ENCODE measurements at regions not wholly inside any gene's neighbourhood (a gene's known extent, or its start where the extent isn't known, plus 50 kb on each side); places are given as distances from the start of the nearest gene placed in this dataset.

DNA sequence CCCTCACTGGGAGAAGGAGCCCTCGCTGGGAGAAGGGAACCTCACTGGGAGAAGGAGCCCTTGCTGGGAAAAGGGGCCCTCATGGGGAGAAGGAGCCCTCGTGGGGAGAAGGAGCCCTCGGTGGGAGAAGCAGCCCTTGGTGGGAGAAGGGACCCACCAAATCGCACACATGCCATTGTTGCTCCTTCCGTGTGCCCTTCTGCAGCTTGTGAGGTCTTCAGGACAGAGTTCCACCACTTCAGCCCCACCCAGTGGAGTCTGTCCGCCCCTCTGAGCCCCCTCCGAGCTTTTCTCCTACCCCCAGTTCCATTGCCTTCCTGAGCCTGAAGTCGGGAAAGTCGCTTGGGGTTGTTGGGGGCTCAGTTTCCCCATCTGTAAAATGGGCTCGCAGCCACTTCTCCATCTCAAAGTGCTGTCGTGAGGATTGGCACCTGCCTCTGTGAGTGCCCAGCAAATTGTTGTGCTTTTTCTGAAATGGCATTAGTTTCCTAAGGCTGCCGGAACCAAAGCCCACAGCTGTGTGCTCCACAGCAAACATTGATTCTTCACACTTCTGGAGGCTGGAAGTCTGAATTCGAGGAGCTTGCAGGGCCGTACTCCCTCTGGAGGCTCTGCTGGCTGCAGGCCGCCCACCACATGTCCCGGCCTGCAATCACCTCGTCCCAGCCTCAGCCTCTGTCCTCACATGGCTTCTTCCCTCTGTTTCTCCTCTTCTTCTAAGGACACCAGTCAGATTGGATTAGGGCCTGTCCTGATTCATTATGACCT is 124.7 kb upstream of the PMEPA1 start:
- no peak for DNase-seq

DNA sequence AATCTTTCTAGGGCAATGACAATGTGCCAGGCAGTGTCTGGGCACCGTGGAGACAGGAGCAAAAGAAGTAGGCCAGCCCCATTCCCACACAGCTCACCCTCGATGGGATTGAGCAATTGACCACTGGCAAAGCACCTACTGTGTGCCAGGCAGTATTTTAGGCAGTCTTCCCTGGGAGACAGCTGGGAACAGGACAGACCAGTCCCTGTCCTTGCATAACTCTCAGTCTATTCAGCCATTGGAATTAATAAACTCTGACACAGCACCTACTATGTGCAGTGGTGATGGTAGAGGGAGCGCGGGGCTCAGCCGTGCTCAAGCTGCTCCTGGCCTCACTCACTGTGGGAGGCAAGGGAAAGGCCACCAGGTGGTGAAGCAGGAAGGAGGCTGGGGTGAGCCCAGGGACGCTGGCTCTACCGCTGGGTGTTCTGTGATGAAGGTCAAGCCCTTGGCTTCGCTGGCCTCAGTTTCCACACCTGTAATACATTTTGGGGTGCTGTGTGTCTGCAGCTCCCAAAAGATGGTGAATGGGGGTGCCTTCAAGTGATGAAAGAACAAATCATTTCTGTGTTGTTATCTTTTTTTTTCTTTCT is 122.3 kb upstream of the PMEPA1 start:
- no peak overlapping the region for H3K4me3 ChIP-seq (ENCODE audit: insufficient read depth, low read depth, low read length)
- no peaks in the 10 kb centered on the region for H3K27me3 ChIP-seq (ENCODE audit: control insufficient read depth, insufficient read depth, low read length)
- DNase-seq = no peak
- H3K36me3 ChIP-seq (replicated peaks; ENCODE audit: control insufficient read depth, insufficient read depth, low read length) = no peaks in the 10 kb centered on the region

More for the DNA sequence above, 124.7 kb upstream of the PMEPA1 start:
- Histone ChIP-seq H3K27me3 (ENCODE audit: control insufficient read depth, insufficient read depth, low read length) (no peaks in the 10 kb centered on the region), H3K4me3 (ENCODE audit: insufficient read depth, low read depth, low read length) (no peak overlapping the region), H3K36me3 (replicated peaks; ENCODE audit: control insufficient read depth, insufficient read depth, low read length) (no peaks in the 10 kb centered on the region)

DNA sequence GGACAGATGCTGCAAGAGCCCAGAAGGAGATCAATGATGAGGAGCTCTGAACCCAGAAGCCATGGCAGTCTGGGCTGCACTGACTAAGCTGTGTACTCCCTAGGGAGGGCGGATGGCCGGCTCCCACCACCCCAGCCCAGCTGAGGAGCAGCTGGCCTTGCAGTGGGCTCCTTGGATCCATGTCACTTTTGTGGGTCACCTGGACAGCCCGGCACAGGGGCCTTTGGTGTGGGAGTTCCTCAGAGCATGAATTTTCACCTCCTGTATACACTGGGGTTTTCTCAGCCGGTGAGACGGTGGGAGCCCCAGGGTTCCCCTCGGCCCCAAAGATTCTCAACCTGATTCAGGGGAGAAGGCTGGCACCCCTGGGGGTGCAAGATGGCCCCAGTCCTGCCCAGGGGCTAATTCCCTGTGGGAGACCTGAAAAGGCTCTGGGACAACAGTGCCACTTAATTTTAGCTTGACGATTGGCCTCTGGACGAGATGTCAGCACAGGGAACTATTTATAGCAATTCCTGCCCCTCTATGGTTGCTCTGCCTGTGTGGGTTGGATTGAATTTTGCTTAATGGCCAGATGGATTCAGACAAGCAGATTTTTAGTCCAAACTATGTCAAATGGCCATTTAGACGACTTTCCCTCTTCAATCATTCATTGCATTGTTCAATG is 121.6 kb upstream of the PMEPA1 start:
- no peak for DNase-seq

DNA sequence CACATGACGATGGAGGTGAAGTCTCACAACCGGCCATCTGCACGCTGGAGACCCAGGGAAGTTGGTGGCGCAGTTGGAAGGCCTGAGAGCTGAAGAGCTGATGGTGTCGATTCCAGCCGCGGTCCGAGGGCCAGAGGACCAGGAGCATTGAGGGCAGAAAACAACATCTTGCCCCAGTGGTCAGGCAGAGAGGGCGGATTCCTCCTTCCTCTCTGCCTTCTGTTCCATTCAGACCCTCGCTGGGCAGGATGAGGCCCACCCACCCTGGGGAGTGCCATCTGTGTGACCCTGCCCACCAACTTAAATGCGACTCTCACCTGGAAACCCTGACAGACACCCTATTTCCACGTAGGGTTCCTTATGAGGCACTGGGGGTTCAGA is 120.7 kb upstream of the PMEPA1 start:
- DNase-seq = no peak
- no peaks in the 10 kb centered on the region for H3K36me3 ChIP-seq (replicated peaks; ENCODE audit: control insufficient read depth, insufficient read depth, low read length)
- H3K27me3 ChIP-seq (ENCODE audit: control insufficient read depth, insufficient read depth, low read length) = no peaks in the 10 kb centered on the region; the same call in 1 of the 2 replicates
- H3K4me3 ChIP-seq (ENCODE audit: insufficient read depth, low read depth, low read length) = no peak overlapping the region

More for the DNA sequence above, 121.6 kb upstream of the PMEPA1 start:
- no peak overlapping the region for H3K4me3 ChIP-seq (ENCODE audit: insufficient read depth, low read depth, low read length)
- H3K36me3 ChIP-seq (replicated peaks; ENCODE audit: control insufficient read depth, insufficient read depth, low read length) = no peaks in the 10 kb centered on the region
- H3K27me3 ChIP-seq (ENCODE audit: control insufficient read depth, insufficient read depth, low read length) = no peaks in the 10 kb centered on the region

DNA sequence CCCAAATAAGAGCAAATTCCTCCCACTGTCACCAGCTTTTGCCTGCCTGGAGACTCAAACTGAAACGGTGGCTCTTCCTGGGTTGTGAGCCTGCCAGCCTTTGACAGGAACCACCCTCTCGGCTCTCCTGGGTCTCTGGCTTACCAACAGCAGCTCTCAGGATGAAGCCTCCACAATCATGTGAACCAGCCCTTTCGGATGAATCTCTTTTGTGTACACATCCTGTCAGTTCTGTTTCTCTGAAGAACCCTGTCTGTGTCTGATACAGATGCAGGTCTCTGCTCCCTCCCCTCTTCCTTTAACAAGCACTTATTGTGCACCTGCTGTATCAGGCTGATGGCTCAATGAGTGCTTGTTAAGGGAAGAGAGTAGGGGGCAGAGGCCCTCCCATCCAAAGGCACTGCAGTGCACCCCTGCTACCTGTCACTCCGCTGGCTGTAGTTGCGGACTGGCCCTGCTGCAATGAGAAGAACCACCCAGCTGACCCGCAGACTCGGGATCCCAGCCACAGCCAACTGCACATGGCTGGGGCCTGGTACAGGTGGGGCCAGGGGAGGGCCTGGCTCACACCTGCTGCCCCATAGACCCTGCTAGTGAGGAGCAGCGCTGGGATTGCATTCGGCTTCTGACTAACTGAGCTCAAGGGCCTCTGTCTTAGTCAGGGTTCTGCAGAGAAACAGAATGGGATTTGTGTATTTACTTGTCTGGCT is 120.1 kb upstream of the PMEPA1 start:
- no peaks in the 10 kb centered on the region; the same call in 1 of the 2 replicates for H3K27me3 ChIP-seq (ENCODE audit: control insufficient read depth, insufficient read depth, low read length)
- DNase-seq = no peak
- H3K4me3 ChIP-seq (ENCODE audit: insufficient read depth, low read depth, low read length) = no peak overlapping the region
- H3K36me3 ChIP-seq (replicated peaks; ENCODE audit: control insufficient read depth, insufficient read depth, low read length) = no peaks in the 10 kb centered on the region

DNA sequence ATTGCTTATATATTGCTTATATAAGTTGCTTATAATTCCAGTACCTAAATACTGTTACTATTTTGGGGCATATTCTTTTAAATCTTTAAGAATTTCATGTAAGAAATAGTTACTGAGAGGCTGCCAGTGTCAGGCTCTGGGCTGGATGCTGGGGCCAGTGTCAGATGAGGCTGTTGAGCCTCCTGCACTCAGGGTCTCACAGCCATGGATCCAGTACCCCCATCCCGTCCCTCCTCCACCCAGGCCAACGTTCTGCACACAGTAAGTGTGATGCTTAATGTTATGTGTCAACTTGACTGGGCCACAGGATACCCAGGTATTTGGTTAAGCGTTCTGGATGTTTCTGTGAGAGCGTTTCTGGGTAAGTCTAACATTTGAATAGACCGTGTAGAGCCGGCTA is 119.5 kb upstream of the PMEPA1 start:
- H3K4me3 ChIP-seq (ENCODE audit: insufficient read depth, low read depth, low read length) = no peak overlapping the region
- no peaks in the 10 kb centered on the region; the same call in 1 of the 2 replicates for H3K27me3 ChIP-seq (ENCODE audit: control insufficient read depth, insufficient read depth, low read length)
- no peaks in the 10 kb centered on the region for H3K36me3 ChIP-seq (replicated peaks; ENCODE audit: control insufficient read depth, insufficient read depth, low read length)
- DNase-seq = no peak

DNA sequence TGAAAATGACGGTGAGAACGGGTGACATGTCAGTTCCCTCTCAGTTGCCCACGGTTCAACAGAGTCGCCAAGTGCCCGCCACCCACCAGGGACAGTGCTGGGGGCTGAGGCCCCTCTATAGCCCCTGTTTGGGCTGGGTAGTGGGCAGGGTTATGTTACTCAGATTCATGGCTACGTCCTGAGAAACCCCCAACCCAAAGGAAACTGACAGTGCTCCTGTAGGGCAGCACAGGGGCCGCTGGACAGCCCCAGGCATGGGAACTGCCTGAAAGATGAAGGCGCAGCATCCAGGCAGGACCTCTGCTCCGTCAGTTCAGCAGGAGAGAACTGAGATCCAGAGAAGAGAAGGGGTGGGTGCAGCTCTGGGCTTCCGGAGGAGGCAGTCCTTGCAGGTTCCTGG is 118.9 kb upstream of the PMEPA1 start:
- Histone ChIP-seq H3K36me3 (replicated peaks; ENCODE audit: control insufficient read depth, insufficient read depth, low read length) (no peaks in the 10 kb centered on the region), H3K27me3 (ENCODE audit: control insufficient read depth, insufficient read depth, low read length) (no peaks in the 10 kb centered on the region; the same call in 1 of the 2 replicates), H3K4me3 (ENCODE audit: insufficient read depth, low read depth, low read length) (no peak overlapping the region)
- no peak for DNase-seq

DNA sequence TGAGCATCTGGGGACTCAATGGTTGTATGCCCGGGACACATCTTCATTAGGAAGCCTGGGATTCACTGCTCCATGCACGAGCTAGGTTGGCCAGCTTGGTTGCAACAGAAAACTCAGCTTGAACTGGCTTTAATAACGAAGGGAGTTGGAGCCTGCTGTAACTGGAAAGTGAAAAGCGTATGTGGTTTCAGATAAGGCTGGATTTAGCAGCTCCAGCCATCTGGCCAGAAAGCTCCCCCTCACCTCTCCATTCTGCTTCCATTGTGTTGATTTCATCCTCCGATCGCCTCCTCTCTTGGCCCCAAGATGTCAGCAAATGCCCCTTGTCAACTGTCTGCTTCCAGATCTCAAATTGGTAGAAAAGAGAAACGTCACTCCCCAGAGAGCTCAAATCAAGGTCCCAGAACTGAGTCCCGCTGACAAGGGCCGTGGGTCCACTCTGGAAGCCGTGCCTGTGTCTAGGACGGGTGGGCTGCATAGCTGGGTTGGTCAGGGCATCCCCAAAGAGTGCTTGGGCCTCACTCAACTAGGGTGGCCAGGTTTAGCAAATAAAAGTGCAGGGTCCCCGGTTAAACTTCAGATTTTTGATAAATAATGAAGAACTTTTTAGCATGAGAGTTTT is 117.0 kb upstream of the PMEPA1 start:
- no peak overlapping the region for H3K4me3 ChIP-seq (ENCODE audit: insufficient read depth, low read depth, low read length)
- no peak for DNase-seq
- no peaks in the 10 kb centered on the region; the same call in 1 of the 2 replicates for H3K27me3 ChIP-seq (ENCODE audit: control insufficient read depth, insufficient read depth, low read length)

DNA sequence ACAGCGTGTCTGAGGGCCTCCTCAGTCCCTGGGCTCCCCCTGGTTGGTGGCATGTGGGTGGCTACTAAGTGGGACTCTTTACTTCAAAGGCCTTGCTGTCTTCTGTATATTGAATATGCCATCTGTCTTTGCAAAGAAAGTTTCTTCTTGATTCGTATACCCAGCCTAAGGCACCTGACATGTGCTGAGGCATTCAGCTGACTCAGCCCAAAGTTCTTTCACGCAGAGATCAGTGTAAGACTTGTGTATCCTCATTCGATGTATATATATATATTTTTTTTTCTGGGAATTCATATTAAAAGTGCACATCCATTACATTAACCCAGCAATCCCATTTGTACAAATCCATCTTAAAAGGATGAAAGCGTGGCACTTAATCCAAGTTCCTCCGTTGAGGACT is 115.1 kb upstream of the PMEPA1 start:
- H3K36me3 ChIP-seq (replicated peaks; ENCODE audit: control insufficient read depth, insufficient read depth, low read length) = no peaks in the 10 kb centered on the region
- DNase-seq = no peak
- H3K4me3 ChIP-seq (ENCODE audit: insufficient read depth, low read depth, low read length) = no peak overlapping the region
- no peaks in the 10 kb centered on the region; the same call in 1 of the 2 replicates for H3K27me3 ChIP-seq (ENCODE audit: control insufficient read depth, insufficient read depth, low read length)

More for the DNA sequence above, 117.0 kb upstream of the PMEPA1 start:
- no peaks in the 10 kb centered on the region for H3K36me3 ChIP-seq (replicated peaks; ENCODE audit: control insufficient read depth, insufficient read depth, low read length)

DNA sequence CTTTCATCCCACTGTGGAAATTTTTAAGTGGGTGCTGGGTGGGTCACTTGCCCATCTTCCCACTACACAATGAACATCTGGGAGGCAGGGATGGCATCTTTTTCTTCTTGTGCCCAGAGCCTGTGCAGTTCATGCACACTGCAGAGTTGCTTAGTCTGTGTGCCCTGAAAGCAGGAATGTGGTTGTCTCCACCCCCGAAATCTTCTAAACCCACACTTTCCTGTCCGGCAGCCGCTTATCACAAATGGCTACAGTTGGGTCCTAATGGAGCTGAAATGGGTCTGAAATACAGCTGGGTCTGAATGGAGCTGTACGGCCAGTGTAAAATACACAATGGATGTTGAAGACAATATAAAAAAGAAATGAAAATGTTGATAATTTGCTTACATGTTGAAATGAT is 112.1 kb upstream of the PMEPA1 start:
- DNase-seq = no peak
- Histone ChIP-seq H3K27me3 (ENCODE audit: control insufficient read depth, insufficient read depth, low read length) (no peaks in the 10 kb centered on the region; the same call in 1 of the 2 replicates), H3K36me3 (replicated peaks; ENCODE audit: control insufficient read depth, insufficient read depth, low read length) (no peaks in the 10 kb centered on the region), H3K4me3 (ENCODE audit: insufficient read depth, low read depth, low read length) (no peak overlapping the region)

DNA sequence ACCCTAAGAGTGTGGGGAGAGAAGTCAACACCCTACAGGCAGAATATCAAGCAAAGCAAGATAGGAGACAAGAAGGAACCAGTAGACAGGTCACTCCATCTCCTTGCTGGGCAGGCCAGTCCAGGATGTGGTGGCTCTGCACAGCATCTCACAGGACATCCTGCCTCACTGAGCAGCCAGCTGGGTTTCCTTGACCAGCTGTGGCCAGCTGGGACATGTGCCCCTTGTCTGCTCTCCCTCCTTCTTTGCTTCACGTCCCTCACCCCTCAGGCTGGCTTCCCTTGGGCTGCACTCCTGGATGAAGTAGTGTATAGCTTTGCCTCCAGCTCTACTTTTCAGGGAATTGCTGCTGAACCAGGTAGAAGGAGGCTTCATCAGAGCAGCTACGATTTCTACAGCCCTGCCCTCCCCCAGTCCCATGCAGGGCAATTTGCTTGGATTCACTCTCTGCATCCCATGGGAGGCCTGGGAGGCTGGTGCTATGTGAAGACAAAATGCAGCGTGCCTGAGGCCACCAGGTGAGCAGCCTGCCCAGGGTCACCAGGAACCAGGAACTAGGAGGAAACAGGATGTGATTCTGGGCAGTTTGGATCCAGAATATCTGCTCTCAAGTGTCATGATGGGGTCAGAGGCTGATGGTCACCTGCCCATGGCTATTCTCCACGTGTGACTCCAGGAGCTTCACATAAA is 110.0 kb upstream of the PMEPA1 start:
- Histone ChIP-seq H3K4me3 (ENCODE audit: insufficient read depth, low read depth, low read length) (no peak overlapping the region), H3K36me3 (replicated peaks; ENCODE audit: control insufficient read depth, insufficient read depth, low read length) (no peaks in the 10 kb centered on the region), H3K27me3 (ENCODE audit: control insufficient read depth, insufficient read depth, low read length) (no peaks in the 10 kb centered on the region)
- no peak for DNase-seq

DNA sequence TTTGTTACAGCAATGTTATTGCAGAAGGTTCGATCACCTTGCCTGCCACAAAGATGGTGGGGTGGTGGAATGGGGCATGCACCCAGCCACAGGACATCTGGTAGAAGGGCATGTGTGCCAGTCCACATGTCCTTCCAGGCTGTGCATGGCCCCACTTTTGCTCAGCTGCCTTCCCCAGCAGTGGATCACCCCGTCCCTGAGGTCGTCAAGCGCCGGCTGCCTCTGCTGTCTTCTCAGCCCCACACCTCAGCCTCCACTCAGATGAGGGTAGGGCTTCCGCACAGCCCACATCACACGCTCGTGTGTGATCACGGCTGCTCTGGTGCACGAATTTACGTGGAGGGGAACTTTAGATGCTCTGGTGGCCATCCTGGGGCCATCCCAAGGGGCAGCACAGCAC is 109.5 kb upstream of the PMEPA1 start:
- Histone ChIP-seq H3K36me3 (replicated peaks; ENCODE audit: control insufficient read depth, insufficient read depth, low read length) (no peaks in the 10 kb centered on the region), H3K4me3 (ENCODE audit: insufficient read depth, low read depth, low read length) (no peak overlapping the region), H3K27me3 (ENCODE audit: control insufficient read depth, insufficient read depth, low read length) (no peaks in the 10 kb centered on the region)
- DNase-seq = no peak

DNA sequence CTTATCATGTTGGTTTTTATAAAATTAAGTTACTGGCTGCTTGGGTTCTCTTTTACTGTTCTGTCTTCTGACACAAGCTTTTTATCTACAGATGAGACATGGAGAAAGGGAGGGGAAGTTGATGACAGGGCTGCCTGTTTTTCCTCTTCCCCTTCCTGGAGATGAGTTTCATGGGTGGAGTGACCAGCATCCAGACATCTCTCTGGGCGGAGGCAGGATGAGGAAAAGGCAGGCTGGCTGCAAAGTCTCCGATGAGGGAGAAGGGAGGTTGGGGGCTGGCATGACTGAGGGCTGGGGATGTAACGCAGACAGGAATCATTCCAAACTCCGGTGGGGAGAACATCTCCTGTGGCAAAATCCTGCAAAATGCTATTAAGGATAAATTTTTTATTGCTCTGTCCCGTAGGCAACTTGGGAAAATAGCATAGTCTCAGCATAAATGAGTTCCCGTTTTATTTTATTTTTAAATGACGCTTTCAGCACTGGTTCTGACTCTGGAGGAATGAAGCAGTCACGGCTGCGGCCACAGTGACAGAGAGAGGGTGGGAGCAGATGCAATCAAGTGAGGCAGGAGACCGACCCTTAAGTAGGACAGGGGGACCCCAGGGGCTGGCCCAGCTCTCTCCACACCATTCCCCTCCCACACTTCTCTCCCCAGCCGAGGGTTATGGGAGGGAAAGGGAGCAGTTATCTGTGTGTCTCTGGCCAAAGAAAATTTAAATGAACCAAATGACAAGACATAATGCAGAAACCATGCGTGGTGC is 108.8 kb upstream of the PMEPA1 start:
- H3K27me3 ChIP-seq (ENCODE audit: control insufficient read depth, insufficient read depth, low read length) = no peaks in the 10 kb centered on the region
- no peak overlapping the region for H3K4me3 ChIP-seq (ENCODE audit: insufficient read depth, low read depth, low read length)
- H3K36me3 ChIP-seq (replicated peaks; ENCODE audit: control insufficient read depth, insufficient read depth, low read length) = no peaks in the 10 kb centered on the region
- DNase-seq = no peak
